ENCODE measurements at regions not wholly inside any gene's neighbourhood (a gene's known extent, or its start where the extent isn't known, plus 50 kb on each side); places are given as distances from the start of the nearest gene placed in this dataset.

GRCh38 chr5:8254674-8255073 is 385.7 kb downstream of the MTRR start:
- Histone ChIP-seq H3K4me1 (no peaks in the 10 kb centered on the region), H3K27me3 (no peaks in the 10 kb centered on the region), H3K36me3 (no peaks in the 10 kb centered on the region), H3K27ac (no peak overlapping the region), H3K4me3 (no peak overlapping the region), H3K9me3 (peaks cover 0 to 5% (median 0%) of the 10 kb centered on the region in 11 donors)
- DNase-seq = no peak
- 63 to 67% methylated on average over 2 of the region's 2 CpGs for WGBS, 2 donors
- ATAC-seq = no peak
- intact Hi-C loops (cut with DNase I) = loop anchor here in 1 of 10 donors (5.0 kb wide), 1 partner anchor 148 kb away; no protein-coding TSS in a partner anchor
- no peak for TF ChIP-seq CTCF (IDR thresholded peaks at IDR 0.05)

- 73 to 83% methylated on average over 3 of the region's 3 CpGs for WGBS, 2 donors
- no peak for DNase-seq
- Histone ChIP-seq H3K27me3 (no peaks in the 10 kb centered on the region), H3K4me1 (no peaks in the 10 kb centered on the region), H3K36me3 (no peaks in the 10 kb centered on the region), H3K4me3 (no peak overlapping the region), H3K9me3 (peaks cover 0 to 9% (median 0%) of the 10 kb centered on the region in 11 donors), H3K27ac (no peak overlapping the region)
- no peak for TF ChIP-seq CTCF (IDR thresholded peaks at IDR 0.05)
- ATAC-seq = no peak
- intact Hi-C loops (cut with DNase I) = loop anchor here in 1 of 10 donors (5.0 kb wide), 1 partner anchor 144 kb away; no protein-coding TSS in a partner anchor
Measured at GRCh38 chr5:8258801-8259200, 389.9 kb downstream of the MTRR start.

GRCh38 chr5:8270246-8270645 is 401.3 kb downstream of the MTRR start:
- no peaks in the 10 kb centered on the region for H3K36me3 ChIP-seq
- no peaks in the 10 kb centered on the region for H3K27me3 ChIP-seq
- no peaks in the 10 kb centered on the region for H3K4me1 ChIP-seq
- 81 to 94% methylated on average over 2 of the region's 2 CpGs for WGBS, 2 donors
- ATAC-seq (no peak), DNase-seq (no peak)
- peaks cover 0 to 14% (median 0%) of the 10 kb centered on the region in 11 donors for H3K9me3 ChIP-seq
- H3K4me3 ChIP-seq = no peak overlapping the region
- no peak overlapping the region for H3K27ac ChIP-seq
- no peak for TF ChIP-seq CTCF (IDR thresholded peaks at IDR 0.05)
- intact Hi-C loops (cut with DNase I) = no loop called here

- intact Hi-C loops (cut with DNase I) = no loop called here
- Histone ChIP-seq H3K9me3 (no peaks in the 10 kb centered on the region), H3K27me3 (no peaks in the 10 kb centered on the region), H3K4me3 (no peak overlapping the region), H3K27ac (no peak overlapping the region), H3K4me1 (no peaks in the 10 kb centered on the region), H3K36me3 (no peaks in the 10 kb centered on the region)
- no peak for ATAC-seq
- TF ChIP-seq CTCF (IDR thresholded peaks at IDR 0.05) = no peak
- WGBS, 2 donors = 48 to 63% methylated on average over 4 of the region's 4 CpGs
- no peak for DNase-seq
Measured at GRCh38 chr5:8280711-8281363, 411.9 kb downstream of the MTRR start.

Measured in heart right ventricle (tissue), 16 donors.